ENCODE measurements at regions not wholly inside any gene's neighbourhood (a gene's known extent, or its start where the extent isn't known, plus 50 kb on each side); places are given as distances from the start of the nearest gene placed in this dataset.

DNA sequence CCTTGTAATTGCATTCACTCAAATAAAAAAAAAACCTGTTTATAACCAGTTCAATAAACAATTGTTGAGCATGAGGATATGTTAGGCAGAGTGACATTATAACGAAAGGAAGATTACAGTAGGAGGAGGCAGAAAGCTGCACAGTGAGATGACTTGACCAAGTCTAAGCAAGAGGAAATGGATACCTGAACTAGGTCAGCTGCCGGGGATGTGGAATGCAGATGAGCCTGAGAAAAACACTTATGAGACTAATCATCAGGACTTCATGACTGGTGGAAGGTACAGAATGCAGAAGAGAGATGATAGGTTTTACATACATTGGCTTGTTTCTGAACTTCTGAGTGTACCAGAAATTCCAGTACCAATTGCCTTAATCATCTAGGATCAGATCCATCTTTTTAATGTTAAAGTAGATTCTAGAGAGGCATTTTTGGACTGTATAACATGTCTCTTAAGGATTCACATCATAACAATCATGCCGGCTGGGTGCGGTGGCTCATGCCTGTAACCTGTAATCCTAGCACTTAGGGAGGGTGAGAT is 208.1 kb upstream of the PPP3CA start:
- no peaks in the 10 kb centered on the region for H3K4me1 ChIP-seq (ENCODE audit: insufficient read depth, low read length)
- ATAC-seq (no peak), DNase-seq (no peak)
- POLR2A ChIA-PET (ENCODE audit: unreplicated experiment), result no interaction called here
- no peak overlapping the region for H3K4me2 ChIP-seq (ENCODE audit: low read length)
- no peak overlapping the region for H3K9ac ChIP-seq (ENCODE audit: low read length)
- H4K20me1 ChIP-seq (ENCODE audit: low read length), result no peaks in the 10 kb centered on the region
- TF ChIP-seq EZH2phosphoT487 (IDR thresholded peaks at IDR 0.05; ENCODE audit: borderline replicate concordance, low read length), result no peak
- no peak for TF ChIP-seq EZH2 (IDR thresholded peaks at IDR 0.05; ENCODE audit: low read length, unreplicated experiment)
- no peak for TF ChIP-seq CTCF (conservative IDR thresholded peaks at IDR 0.05; ENCODE audit: low read depth, low read length)
- no peaks in the 10 kb centered on the region for H3K9me2 ChIP-seq (replicated peaks; ENCODE audit: low read length)
- CTCF ChIA-PET, result interaction anchor here (0.5 kb wide), 1 partner anchor 1182 kb away, joined by 5 read pairs; no protein-coding TSS in a partner anchor
- H3K9me3 ChIP-seq (ENCODE audit: low read length), result no peaks in the 10 kb centered on the region
- BruUV-seq (replicated peaks), result no TSS peak
- H3K79me2 ChIP-seq (ENCODE audit: low read length), result no peaks in the 10 kb centered on the region
- no peaks in the 10 kb centered on the region for H3K36me3 ChIP-seq (ENCODE audit: low read depth, low read length)
- no peak overlapping the region for H3K27ac ChIP-seq (ENCODE audit: low read length)
- no peaks in the 10 kb centered on the region for H3F3A ChIP-seq (ENCODE audit: low read length, unreplicated experiment)
- H3K27me3 ChIP-seq (ENCODE audit: low read length), result no peaks in the 10 kb centered on the region
- H3K4me3 ChIP-seq (ENCODE audit: low read length), result no peak overlapping the region
- H2AFZ ChIP-seq (ENCODE audit: low read length), result no peak overlapping the region
- intact Hi-C loops (cut with micrococcal nuclease), result no loop called here

DNA sequence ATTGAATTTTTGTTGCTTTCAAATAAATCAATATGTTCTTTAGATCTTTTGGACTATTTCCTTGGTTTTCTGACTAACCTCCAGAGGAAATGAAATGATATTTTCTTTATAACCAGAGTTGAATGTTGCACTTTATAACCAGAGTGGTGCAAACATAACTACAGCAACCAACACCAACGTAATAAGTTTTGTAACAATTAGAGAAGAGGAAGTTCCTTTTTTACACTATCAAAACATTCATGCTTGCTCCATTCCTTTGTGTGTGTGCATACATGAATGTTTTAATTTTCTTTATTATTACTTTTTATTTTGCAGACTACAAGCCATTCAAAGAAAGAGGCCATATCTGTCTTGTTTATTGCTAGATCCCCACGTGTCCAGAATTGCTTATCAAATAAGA is 193.0 kb upstream of the PPP3CA start:
- Histone ChIP-seq H4K20me1 (ENCODE audit: low read length) (no peaks in the 10 kb centered on the region), H3K9me3 (ENCODE audit: low read length) (no peaks in the 10 kb centered on the region), H3K27me3 (ENCODE audit: low read length) (no peaks in the 10 kb centered on the region), H3K4me3 (ENCODE audit: low read length) (no peak overlapping the region), H3K9me2 (replicated peaks; ENCODE audit: low read length) (no peaks in the 10 kb centered on the region), H2AFZ (ENCODE audit: low read length) (no peak overlapping the region), H3F3A (ENCODE audit: low read length, unreplicated experiment) (no peaks in the 10 kb centered on the region), H3K4me2 (ENCODE audit: low read length) (no peak overlapping the region), H3K27ac (ENCODE audit: low read length) (no peak overlapping the region), H3K79me2 (ENCODE audit: low read length) (no peaks in the 10 kb centered on the region), H3K9ac (ENCODE audit: low read length) (no peak overlapping the region), H3K36me3 (ENCODE audit: low read depth, low read length) (no peaks in the 10 kb centered on the region), H3K4me1 (ENCODE audit: insufficient read depth, low read length) (no peaks in the 10 kb centered on the region)
- intact Hi-C loops (cut with micrococcal nuclease), result no loop called here
- ATAC-seq (no peak), DNase-seq (no peak)
- ChIA-PET POLR2A (ENCODE audit: unreplicated experiment) (no interaction called here), CTCF (no interaction called here)
- no peak for TF ChIP-seq CTCF (conservative IDR thresholded peaks at IDR 0.05; ENCODE audit: low read depth, low read length)
- TF ChIP-seq EZH2 (IDR thresholded peaks at IDR 0.05; ENCODE audit: low read length, unreplicated experiment), result no peak
- no peak for TF ChIP-seq EZH2phosphoT487 (IDR thresholded peaks at IDR 0.05; ENCODE audit: borderline replicate concordance, low read length)
- no TSS peak for BruUV-seq (replicated peaks)

DNA sequence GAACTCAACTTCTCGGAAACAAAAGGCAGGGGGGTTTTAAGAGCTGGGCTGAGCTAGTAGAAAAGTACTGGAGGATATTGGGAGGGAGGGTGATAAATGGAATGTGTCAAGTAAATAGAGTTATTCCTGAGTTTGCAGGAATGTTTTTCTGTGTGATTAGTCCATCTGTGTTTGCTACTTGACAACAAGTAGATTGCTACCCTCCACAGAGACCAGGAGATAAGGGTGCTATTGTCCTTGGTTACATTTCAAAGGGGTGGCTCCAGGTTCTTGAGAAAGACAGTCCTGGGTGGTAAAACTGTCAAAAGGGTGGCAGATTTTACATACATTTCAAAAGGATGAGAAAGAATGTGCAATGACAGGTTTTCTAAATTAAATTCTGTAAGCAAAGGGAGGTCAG is 181.2 kb upstream of the PPP3CA start:
- POLR2A ChIA-PET (ENCODE audit: unreplicated experiment), result no interaction called here

More for the DNA sequence above, 181.2 kb upstream of the PPP3CA start:
- CTCF ChIA-PET, result no interaction called here
- no peak for ATAC-seq
- no peak for DNase-seq
- H3K9me2 ChIP-seq (replicated peaks; ENCODE audit: low read length), result no peaks in the 10 kb centered on the region
- no peaks in the 10 kb centered on the region for H3K36me3 ChIP-seq (ENCODE audit: low read depth, low read length)
- H3K4me3 ChIP-seq (ENCODE audit: low read length), result no peak overlapping the region
- no peaks in the 10 kb centered on the region for H3K4me1 ChIP-seq (ENCODE audit: insufficient read depth, low read length)
- H3K27ac ChIP-seq (ENCODE audit: low read length), result no peak overlapping the region
- H3K27me3 ChIP-seq (ENCODE audit: low read length), result no peaks in the 10 kb centered on the region
- no peak overlapping the region for H3K9ac ChIP-seq (ENCODE audit: low read length)
- no peaks in the 10 kb centered on the region for H4K20me1 ChIP-seq (ENCODE audit: low read length)
- no peaks in the 10 kb centered on the region for H3K79me2 ChIP-seq (ENCODE audit: low read length)
- no peak overlapping the region for H2AFZ ChIP-seq (ENCODE audit: low read length)
- no peak overlapping the region for H3K4me2 ChIP-seq (ENCODE audit: low read length)
- no peaks in the 10 kb centered on the region for H3F3A ChIP-seq (ENCODE audit: low read length, unreplicated experiment)
- H3K9me3 ChIP-seq (ENCODE audit: low read length), result no peaks in the 10 kb centered on the region
- intact Hi-C loops (cut with micrococcal nuclease), result no loop called here
- BruUV-seq (replicated peaks), result no TSS peak
- TF ChIP-seq CTCF (conservative IDR thresholded peaks at IDR 0.05; ENCODE audit: low read depth, low read length), result no peak
- no peak for TF ChIP-seq EZH2 (IDR thresholded peaks at IDR 0.05; ENCODE audit: low read length, unreplicated experiment)
- no peak for TF ChIP-seq EZH2phosphoT487 (IDR thresholded peaks at IDR 0.05; ENCODE audit: borderline replicate concordance, low read length)

All from PC-3 (cell line).